SKM-1 (cell line): ENCODE measurements at regions not wholly inside any gene's neighbourhood (a gene's known extent, or its start where the extent isn't known, plus 50 kb on each side); places are given as distances from the start of the nearest gene placed in this dataset.
A peak's percentile ranks its signal among the peaks of the same experiment; 100 is the strongest.
"Not testable (repeated sequence)": the region's sequence is repeated elsewhere in the genome, so short reads cannot be mapped to it uniquely, and the experiment has no call there.

Experiments
- DNase-seq: peaks from one replicate; lab custom pipeline; 2025; ENCODE audit not compliant: unreplicated experiment; lab: John Stamatoyannopoulos, UW

- no peak for DNase-seq
Observed at GRCh38 chr6:56750686-56751085, 108.0 kb upstream of the DST start.

DNA sequence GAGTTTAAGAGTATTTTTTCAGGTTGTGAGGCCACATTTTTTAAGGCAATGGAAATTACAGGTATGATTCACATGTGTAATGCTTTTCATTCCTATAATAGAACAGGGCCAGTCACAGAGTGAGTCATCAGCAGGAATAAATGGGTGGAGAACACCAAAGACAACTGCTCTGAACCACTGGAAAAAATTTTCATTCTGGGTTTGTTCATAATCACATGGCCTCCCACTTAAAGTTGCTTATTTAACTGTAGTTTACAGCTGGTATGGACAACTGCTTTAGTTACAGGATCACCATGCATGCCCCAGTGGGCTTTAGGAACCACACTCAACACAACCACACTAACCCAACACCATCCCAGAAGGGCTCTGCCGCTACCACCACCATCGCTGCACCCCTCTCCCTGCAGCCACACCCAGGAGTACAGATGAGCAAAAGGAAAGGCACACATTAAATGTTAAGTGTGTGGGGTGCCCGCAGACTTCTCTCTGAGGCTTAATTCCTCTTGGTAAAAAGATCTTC is 107.0 kb upstream of the DST start:
- no peak for DNase-seq

- DNase-seq = no peak
Observed at GRCh38 chr6:56746767-56747504, 104.2 kb upstream of the DST start.

GRCh38 chr6:56745971-56746370 is 103.3 kb upstream of the DST start:
- DNase-seq = no peak

DNA sequence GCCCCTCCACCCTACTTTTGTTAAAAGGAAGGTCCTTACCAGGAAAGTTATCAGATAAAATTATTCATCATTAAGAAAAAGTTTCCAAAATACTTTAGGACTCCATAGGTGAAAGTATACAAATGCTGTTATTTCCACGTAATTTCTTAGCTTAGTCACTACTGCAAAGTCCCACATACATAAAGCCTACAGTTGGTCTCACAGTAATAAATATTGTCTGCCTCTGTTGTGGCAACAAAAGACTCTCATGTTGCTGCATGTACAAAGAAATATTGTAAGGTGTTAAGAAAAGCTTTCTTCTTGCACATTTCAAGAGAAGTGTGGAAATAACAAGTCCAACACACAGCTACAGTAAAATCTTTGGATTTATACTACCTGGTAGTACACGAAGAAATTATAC is 102.4 kb upstream of the DST start:
- DNase-seq = no peak

- DNase-seq = no peak
Observed at GRCh38 chr6:56744528-56744927, 101.8 kb upstream of the DST start.

- no peak for DNase-seq
Observed at GRCh38 chr6:56742122-56742791, 99.6 kb upstream of the DST start.

DNA sequence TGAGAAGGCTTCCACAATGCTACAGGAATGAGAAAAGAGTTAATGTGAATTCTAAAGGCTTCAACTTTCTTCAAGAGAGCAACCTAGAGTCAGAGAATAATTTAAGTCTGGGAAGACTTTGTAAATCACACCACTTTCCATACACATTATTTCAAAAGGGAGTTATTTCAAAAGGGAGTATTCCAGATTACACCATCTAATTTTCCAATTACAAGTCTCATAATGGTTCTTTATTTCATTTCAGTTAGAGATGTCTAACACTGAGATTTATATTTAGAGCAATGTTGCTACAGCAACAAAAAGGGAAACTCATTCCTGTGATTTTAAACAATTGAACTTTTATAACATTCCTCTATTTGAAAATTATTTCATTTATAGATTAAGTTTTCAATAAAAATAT is 98.8 kb upstream of the DST start:
- DNase-seq = no peak

GRCh38 chr6:56739836-56740815 is 97.4 kb upstream of the DST start:
- no peak for DNase-seq

GRCh38 chr6:56736804-56737203 is 94.1 kb upstream of the DST start:
- no peak for DNase-seq

DNA sequence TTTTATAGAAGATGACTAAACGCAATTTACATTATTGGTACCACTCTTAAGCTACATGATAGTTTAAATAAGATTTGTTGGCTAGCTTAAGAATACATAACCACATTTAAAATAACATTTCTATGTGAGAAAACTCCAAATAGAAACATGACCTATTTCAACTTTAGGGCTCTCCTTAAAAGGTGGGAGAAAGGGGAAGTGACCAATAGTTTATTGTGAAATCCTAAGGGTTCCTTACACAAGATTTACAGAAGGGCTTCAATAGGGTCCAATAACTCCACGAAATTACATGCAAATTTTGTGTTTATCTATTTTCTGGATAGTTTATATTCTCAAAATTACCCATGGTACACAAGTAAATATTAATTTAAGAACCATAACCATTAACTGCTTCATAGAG is 91.6 kb upstream of the DST start:
- peak; percentile 58 for DNase-seq

DNA sequence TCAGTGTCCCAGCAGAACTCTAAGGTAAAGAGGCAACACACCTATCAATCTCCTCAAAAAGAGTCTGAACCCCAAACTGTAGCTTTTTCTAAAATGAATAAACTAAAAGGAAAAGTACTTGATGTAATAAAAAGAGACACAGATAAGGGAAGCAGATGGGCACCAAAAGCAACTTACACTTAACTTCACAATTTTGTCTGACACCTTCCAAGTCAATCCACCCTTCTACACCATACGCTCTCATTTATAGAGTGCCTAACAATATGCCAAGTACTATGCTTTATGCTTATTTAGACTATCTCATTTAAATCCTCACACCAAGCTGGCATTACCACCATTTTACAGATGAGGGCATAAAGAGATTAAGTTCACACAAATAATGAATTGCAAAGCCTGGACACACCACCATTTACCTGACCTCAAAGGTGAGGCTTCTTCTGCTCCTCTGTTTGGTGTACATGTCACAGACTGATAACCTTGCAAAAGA is 90.6 kb upstream of the DST start:
- no peak for DNase-seq

DNA sequence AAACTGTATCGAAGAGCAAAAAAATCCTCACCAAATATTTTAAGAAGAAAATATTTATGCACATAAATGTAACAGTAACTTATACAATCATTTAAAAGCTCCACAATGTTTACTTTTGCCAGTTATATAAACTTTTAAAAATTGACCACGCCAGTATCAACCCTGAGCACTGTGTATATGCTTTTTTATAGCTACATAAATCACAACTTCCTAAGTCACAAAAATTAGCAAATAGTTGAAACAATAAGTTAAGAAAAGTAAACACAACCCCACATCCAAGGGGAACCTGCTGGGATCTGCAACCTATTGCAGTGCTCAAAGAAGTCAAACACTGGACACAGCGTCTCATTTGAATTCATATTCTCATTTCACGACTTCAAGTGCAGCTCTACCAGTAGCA is 89.8 kb upstream of the DST start:
- no peak for DNase-seq

DNA sequence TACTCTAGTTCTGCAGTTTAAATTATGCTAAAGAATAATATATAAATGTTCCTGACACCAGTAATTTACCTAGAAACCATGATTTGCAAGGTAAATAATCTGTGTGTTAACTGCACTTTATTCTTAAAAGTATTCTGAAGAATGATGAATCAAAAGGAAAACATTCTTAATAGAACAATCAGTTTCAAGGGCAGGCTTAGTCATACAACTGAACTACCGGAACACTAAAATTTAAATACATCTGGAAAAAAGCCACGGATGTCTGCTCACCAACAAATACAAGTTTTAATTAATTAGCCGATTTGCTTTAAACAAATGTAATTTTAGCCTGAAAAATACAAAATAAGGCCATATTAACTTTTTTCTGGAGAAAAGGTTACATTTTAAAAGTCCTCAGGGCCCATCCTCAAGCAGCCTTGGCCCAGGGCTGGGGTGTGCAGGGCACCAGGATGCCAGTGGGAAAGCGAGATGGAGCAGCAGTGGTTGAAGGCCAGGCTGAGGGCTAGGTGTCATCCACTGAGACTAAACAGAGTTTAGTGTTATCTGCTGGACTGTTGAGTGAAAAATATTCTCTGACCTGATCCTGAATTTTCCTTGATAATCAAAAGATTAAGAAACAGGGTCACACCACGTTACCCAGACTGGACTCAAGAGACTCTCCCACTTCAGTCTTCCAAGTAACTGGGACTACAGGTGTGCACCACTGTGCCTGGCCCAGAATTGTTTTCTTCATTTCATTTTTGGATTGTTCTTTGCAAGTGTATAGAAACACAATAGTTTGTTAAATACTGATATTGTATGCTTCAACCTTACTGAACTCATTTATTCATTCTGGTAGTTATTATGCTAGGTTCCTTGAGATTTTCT is 88.2 kb upstream of the DST start:
- no peak for DNase-seq

DNA sequence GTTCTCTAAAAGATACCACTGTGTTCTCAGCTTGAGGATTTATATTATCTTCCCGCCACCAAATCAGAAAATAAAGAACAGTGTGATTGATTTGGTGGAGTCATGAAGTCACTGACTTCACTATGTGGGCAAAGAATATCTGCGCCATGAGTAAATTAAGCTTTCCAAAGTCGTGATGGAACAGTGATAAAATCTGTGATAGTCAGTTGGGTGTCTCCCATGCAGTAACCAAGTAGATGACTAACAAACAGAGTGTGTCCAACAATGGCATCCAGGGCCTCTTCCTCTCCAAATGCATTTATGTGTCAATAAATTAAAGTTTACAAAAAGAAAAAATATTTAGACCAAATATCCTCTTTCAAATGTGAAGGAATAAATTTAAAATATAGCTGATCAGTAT is 87.0 kb upstream of the DST start:
- no peak for DNase-seq

DNA sequence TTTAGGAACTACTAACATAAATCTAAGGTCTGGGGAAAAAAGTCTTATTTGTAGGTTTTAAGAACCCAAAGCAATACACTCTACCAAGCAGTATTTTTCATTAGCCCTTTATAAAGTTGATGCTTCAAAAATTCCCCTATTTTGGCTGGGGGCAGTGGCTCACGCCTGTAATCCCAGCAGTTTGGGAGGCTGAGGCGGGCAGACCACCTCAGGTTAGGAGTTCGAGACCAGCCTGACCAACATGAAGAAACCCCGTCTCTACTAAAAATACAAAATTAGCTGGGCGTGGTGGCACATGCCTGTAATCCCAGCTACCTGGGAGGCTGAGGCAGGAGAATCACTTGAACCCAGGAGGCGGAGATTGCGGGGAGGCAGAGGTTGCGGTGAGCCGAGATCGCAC is 86.5 kb upstream of the DST start:
- DNase-seq = not testable (repeated sequence)

- DNase-seq = no peak
Observed at GRCh38 chr6:56727097-56727850, 84.6 kb upstream of the DST start.

GRCh38 chr6:56725254-56725653 is 82.6 kb upstream of the DST start:
- no peak for DNase-seq

- DNase-seq = no peak
Observed at GRCh38 chr6:56724455-56724854, 81.8 kb upstream of the DST start.

DNA sequence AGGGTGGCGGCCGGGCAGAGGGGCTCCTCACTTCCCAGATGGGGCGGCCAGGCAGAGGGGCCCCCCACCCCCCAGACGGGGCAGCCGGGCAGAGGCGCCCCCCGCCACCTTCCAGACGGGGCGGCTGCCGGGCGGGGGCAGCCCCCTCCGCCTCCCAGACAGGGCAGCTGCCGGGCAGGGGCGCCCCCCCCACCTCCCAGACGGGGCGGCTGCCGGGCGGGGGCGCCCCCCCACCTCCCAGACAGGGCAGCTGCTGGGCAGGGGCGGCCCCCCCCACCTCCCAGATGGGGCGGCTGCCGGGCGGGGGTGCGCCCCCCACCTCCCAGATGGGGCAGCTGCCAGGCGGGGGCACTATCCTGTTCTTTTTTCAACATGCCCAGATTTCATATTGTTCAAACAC is 78.2 kb upstream of the DST start:
- no peak for DNase-seq
